ENCODE measurements at regions not wholly inside any gene's neighbourhood (a gene's known extent, or its start where the extent isn't known, plus 50 kb on each side); places are given as distances from the start of the nearest gene placed in this dataset.

DNA sequence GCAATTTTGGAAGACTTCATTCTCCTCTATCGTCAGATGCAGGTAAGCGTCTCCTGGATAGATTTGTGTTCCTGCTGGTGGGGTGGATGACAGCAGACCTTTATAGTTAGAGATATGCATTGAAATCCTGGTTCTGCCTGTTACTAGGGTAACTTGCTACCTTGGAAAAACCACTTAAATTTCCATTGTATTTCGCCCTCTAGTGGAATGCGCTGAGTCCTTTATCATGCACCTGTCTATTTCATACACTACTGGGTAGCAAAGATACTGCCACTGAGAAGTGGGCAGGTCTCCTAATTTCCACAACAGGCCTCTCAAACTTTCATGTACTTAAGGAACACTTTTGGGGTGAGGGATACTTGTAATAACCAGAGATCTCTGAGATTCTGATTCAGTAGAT lies 209.5 kb upstream of the SUCLG2 start:
- DNase-seq, result no peak

DNA sequence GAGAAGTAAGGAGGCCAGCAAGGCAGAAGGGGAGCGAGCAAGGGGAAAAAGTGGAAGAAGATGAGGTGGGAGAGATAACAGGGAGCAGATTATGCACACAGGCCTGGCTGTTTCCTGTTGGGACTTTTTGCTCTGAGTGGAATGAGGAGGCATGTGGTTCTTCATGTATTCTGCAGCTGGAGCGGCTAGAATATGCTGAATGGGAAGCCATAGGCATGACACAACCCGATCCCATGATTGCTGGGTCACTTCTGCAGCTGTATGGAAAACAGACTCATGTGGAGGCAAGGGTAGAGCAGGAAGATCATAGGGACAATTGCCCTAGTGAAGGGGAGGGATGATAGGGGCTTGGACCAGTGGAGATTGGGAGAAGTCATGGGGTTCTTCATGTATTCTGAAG lies 206.0 kb upstream of the SUCLG2 start:
- no peak for DNase-seq

DNA sequence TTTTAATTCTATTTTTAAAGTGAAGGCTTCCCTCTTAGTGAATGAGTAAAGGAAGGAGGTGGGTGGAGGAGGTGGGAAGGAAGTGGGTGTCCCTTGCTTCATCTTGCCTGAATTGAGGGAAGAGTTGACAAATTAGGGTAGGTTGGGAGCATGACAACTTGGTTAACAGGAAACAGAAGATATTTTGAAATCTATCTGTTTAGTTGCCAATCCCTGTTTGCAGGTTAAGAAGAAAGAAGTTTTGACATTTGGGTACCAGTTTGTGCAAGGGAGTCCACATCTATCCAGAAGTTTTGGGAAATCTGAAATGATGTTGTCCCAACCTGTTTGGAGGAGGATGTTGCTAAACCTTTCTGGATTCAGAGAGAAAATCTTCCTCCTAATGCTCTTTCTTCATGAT lies 204.1 kb upstream of the SUCLG2 start:
- no peak for DNase-seq

DNA sequence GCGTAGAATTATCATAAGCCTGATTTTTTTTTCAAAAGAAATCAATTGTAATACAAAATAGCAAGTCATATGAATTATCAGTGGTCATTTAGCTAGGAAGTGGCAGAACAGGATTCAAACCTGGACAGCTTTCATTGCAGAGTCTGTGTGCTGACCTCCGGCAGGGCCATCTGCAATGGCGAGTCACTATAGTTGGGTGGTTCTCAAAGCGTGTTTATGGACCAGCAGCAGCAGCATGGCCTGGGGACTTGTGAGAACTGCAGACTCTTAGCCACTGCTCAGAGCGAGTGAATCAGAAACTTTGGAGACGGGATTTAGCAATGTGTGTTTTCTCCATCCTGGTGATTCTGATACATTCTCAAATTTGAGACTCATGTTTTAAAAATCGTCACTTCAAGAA lies 202.3 kb upstream of the SUCLG2 start:
- no peak for DNase-seq

DNA sequence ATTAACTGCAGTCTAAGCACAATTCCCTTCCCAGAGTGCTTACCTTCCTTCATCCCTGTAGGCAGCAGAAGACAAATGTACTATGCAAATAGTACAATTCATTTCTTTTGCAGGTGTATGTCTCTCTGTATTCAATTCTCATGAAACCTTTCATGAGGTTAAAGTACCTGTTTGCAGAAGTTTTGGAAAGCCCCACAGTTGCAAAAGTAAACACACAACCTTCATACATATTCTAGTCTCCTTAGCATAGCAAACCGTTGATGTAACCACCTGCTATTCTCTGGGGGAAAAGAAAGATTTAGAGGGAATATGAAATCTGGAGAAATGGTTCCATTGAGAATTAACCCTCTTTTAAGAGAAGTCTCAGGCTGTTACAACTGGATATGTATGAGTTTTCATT lies 200.3 kb upstream of the SUCLG2 start:
- no peak for DNase-seq

DNA sequence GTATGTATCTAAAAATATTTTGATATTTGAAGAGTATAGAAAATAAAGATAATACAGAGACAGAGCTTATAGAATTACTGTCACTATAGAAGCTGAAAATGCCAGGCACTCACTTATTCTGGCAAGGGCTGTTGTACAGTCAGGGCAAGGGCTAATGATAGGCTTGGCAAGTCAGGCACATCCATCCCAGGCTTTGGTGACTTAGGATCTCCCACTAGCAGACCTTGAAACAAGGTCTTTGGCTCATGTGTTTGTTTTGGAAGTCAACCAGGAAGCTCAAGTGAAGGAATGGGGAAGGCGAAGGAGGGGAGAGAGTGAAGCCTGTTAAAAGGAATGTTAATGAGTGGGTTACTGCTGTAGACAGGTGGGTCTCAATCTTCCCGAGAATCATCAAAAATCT lies 199.1 kb upstream of the SUCLG2 start:
- no peak for DNase-seq

DNA sequence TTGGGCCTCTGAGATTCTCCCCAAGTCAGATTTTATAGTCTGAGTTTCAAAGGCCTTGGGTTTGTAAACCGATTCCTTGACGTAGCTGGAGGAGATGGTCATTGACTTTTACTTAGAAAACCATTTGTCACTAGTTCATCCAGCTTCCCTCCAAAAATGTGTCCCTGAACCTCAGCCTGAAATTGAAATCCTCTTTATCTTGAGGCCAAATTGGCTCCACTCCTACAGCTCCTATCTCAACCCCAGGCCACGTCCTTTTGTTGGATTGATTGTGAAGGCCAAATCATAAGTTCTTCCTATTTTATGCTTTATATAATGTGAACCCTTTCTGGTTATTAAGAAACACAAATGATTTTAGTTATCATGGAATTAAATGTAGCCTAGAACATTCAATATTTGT lies 193.9 kb upstream of the SUCLG2 start:
- DNase-seq, result no peak

DNA sequence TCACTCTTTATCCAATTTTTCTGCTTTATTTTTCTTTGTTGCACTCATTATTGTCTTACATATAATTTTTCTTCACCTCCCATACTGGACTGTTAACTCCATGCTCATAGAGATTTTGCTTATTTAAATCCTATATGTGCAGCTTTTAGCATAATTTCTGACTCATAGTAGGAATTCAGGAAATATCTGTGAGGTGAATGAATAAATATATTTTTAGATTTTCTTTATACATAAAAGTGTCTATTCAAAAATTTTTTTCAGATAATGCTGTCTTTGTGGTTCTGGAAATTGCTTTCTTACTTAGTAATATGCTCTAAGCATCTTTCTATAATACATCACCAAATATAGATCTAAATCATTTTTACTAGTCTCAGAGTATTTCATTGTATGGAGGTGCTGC lies 191.8 kb upstream of the SUCLG2 start:
- DNase-seq, result no peak

DNA sequence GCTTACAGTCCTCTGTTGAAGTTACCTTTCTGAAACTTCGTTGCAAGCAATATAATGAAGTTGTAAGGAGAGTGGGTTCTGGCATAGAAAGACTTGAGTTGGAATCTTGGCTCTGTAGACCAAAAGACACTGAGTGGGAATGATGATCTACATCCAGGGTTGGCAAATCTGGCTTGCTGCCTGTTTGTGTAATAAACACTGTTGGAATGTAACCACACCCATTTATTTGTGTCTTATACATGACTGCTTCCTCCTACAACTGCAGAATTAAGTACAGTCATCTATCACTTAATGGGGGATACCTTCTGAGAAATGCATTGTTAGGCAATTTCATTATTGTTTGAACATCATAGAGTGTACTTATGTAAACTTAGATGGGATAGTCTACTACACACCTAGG lies 178.4 kb upstream of the SUCLG2 start:
- DNase-seq, result no peak

DNA sequence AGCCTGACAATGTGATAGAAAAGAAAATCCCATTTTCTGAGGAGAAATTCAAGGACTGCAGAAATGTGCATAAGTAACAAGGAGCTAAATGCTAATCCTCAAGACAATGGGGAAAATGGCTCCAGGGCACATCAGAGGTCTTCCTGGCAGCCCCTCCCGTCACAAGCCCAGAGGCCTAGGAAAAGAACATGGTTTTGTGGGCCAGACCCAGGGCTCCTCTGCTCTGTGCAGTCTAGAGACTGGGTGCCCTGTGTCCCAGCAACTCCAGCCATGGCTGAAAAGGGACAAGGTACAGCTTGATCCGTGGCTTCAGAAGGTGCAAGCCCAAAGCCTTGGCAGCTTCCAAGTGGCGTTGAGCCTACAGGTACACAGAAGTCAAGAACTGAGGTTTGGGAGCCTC lies 176.8 kb upstream of the SUCLG2 start:
- DNase-seq, result no peak

DNA sequence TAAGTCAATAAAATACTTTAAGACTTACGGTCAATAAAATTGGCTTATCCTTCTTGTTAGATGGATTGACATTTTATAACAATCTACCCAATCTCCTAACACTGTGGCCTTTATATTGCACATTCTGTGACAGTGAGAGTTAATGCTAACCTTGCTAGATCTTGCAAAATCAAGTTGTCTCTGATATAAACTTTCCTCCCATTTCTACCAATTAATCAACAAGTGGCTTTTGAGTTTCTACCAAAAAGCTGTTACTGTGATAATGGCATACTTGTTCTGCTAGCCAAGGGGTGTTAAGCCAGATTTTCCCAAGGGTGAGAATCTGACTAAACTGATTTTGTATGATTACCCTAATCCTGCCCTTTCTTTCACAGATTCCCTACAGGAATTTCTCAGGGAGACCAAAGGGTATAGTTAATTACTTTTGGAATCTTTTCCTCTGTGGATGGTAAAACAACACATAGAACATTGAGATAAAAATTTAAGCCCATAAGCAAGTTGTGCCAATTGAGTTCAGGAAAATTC lies 174.1 kb upstream of the SUCLG2 start:
- no peak for DNase-seq

DNA sequence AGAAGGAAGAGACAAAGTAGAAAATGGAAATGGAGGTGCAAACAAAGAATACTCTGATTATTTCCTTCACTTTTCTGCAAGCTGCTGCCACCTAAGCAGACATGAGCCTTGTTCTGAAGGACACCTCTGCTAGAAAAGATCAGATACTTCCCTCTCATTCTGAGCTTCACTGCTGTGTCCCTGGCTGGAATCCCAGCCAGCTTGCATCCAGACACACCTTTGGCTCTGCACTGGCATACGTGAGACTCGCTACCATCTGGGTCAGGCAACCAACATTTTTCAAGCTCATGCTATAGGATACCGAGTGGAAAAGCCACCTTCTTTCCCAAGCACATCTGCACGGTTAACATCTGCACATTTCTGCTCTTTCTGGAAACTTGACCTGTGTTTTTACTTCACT lies 166.7 kb upstream of the SUCLG2 start:
- DNase-seq, result no peak

DNA sequence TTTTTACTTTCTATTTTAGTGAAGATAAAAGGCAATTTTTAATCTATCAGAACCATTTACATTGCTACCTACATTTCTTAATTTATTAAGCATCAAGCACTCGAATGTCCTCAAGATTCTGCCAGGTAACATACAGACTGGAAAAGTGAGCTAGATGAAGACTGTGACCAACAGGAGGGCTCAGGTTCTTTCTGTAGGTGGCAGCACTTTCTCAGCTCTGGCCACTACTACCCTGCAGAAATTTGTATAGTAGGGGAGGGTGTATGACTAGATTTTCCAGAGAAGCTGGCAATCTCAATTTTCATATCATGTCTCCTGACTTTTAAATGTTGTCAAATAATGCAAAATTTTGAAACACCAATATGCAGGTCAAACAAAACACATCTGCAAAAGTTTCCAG lies 165.0 kb upstream of the SUCLG2 start:
- no peak for DNase-seq

DNA sequence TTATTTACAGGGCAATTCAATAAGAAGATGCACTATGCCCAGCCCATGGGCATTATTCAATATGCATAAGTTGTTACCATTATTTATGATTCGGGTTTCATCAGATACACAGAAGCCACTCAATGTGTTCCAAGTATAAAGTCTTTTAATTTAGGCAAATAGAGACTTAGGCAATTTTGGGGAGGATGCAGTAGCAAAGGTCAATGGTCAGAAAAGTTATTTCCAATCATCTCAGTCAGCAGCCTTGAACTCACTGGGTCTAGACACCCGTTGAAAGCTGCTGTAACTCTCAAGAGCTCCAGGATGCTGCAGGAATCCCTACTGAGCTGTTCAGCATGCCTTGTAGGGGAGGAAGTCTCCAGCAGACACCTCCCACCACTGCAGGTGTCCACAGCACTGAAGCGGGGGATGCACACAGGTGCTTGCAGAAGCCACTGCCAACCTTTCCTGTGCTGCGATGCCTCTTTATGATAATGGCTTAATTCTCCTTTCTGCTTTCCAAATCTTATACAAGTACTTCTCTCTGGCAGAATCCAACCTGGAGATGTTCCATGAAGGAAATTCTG lies 155.0 kb upstream of the SUCLG2 start:
- no peak for DNase-seq

DNA sequence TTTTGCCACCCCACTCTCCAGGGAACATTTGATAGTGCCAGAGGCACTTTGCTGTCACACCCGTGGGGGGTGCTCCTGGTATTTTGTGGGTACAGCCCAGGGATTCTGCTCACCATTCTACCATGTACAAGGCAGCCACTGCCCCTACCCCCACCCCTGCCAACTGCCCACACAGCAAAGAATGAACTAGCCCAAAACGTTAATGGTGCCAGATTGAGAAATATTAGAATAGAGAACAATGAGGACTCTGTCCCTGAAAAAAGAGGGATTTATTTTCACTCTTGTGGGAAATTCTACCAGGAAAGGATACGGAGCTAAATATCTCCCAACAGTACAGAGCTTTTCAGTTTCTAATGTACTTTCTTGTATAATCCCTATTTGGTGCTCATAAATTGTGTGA lies 154.5 kb upstream of the SUCLG2 start:
- DNase-seq, result no peak

DNA sequence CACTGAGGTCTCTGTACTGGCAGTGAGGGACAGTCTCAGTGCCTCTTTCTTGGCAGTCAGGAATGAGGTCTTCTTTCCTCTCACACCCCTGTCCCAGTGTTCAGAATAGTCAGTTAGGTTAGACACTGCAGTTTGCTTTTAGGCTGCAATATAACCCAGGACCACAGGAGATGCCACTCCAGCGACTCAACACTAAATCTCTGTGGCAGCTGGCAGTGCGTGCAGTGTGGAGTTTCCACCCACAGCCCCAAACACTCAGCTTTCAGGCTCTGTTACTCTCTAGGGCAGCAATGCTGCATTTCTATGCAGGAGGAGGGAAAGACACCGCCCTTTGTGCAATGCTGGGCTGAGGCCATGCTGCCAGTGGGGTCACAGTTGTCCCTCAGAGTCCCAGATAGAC lies 150.2 kb upstream of the SUCLG2 start:
- DNase-seq, result no peak

DNA sequence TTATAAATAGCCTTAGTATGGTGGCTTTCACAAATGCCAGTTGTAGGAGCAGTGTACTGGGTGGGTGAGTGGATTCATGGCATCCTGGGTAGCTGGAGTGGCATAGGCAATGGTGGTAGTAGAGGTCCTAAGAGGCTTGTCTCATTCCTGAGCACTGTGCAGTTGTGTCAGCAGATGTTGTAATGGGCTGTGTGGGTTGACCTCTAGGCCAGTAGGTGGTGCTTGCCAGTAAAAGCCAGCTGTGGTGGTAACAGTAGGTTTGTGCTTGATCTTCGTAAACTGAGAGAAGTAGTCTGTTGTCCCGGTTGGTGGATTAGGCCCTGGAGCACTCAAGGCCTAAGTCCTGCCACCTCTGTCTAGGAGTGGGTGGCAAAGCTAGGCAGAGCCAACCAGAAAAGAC lies 149.7 kb upstream of the SUCLG2 start:
- DNase-seq, result no peak

DNA sequence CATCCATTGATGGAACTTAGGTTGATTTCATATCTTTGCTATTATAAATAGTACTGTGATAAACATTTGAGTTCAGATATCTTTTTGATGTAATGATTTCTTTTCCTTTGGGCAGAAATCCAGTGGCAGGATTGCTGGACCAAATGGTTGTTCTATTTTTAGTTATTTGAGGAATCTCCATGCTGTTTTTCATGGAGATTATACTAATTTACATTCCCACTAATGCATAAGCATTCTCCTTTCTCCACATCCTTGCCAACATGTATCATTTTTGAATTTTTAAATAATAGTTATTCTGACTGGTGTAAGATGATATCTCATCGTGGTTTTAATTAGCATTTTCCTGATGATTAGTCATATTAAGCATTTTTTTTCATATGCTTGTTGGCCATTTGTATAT lies 144.0 kb upstream of the SUCLG2 start:
- no peak for DNase-seq

DNA sequence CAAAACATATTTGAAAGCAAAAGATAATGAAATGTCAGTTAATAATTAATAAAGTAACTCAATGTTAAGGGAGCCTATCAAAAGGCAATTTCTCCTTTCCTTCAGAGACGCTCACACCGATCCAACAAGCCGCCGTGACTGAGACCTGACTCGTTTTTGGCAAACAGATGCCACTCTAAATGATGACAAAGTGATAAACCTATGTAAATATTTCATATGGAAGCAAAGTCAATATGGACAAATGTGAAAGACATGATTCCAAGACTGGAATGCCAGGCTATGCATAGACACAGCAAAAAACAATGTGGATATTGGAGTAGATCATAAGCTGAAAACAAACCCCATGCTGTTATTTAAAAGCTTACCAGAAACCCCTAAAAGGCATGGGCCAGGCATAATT lies 137.2 kb upstream of the SUCLG2 start:
- no peak for DNase-seq

DNA sequence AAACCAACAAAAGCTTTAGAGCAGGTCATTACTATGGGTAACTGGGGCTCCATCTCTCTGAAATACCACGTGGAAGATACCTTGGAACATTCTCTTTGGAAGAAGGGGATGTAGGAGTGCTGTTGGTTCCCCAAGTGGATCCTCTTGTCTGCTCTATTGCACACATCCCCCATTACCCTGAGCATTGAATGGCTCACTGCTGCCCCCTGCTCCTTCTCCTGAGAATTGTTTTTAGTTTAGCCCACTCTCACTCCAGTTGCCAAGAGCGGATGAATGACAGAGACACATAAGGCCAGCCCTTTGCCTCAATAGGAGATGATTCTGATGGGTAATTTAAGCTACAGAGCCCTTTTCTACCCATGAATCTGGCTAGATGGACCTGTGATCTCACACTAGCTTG lies 135.6 kb upstream of the SUCLG2 start:
- no peak for DNase-seq

DNA sequence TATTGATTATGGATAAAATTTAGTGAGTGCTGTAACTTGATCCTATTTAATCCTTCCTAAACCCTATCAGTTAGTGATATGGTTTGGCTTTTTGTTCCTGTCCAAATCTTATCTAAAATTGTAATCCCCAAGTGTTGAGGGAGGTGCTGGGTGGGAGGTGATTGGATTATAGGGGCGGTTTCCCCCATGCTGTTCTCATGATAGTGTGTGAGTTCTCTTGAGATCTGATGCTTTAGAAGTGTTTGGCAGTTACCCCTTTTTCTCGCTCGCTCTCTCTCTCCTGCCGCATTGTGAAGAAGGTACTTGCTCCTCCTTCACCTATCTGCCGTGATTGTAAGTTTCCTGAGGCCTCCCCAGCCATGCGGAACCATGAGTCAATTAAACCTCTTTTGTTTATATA lies 134.0 kb upstream of the SUCLG2 start:
- DNase-seq, result no peak

DNA sequence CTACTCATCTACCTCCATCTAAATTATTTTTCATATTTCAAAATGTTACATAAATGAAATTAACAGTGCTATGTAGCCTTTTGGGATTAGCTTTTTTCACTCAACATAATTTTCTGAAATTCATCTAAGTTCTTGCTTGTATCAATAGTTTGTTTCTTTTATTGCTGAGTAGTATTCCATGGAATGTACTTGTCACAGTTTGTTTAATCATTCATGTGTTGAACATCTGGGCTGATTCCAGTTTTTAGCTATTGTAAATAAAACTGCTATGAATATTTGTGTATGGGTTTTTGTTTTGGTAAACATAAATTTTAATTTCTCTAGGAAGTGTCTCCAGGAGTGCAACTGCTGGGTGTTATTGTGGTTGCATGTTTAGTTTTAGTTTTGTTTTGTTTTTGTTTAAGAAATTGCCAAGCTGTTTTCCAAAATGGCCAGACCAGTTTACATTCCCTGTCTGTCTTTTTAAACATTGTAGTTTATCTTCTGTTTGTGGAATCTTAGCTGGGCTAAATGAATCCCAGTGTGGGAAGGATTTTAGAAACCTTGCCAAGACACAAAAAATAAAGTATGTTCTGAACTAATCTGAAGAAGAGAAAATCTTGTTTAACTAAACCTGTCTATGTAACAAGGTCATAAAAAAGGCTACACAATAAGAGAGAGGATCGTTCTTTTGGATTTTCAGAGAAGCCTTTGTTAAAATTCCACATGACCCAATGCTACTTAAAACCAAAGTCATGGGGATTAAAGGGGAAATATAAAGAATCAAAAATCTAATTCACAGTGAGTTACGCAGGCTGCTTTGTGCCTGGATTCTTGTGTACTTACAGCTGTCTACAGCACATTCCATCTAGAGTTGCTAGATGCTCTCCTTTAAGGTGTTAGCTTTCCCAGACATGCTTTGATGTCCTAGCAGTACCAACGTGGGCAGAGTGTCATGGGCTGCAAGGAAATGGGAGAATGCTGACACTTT lies 129.2 kb upstream of the SUCLG2 start:
- no peak for DNase-seq

DNA sequence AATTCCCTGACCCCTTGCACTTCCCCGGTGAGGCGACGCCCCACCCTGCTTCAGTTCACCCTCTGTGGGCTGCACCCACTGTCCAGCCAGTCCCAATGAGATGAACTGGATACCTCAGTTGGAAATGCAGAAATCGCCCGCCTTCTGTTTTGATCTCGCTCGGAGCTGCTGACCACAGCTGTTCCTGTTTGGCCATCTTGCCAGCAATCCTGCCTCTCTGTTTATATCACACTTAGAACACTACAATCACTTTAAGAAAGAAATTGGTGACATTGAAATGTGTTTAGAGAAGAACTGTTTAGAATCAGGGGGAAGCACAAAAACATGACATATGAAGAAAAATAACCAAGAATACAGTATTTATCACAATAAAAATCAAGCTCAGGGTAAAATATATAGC lies 127.5 kb upstream of the SUCLG2 start:
- DNase-seq, result no peak

DNA sequence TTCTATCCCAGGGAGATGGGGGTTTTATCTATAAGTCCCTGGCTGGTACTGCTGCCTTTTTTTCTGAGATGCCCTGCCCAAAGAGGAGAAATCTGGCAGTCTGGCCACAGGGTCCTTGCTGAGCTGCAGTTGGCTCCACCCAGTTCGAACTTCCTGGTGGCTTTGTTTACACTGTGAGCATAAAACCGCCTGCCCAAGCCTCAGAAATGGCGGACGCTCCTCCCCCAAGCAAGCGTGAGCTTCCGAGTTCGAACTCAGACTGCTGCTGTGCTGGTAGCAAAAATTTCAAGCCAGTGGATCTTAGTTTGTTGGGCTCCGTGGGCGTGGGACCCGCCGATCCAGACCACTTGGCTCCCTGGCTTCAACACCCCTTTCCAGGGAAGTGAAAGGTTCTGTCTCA lies 126.8 kb upstream of the SUCLG2 start:
- DNase-seq, result no peak

DNA sequence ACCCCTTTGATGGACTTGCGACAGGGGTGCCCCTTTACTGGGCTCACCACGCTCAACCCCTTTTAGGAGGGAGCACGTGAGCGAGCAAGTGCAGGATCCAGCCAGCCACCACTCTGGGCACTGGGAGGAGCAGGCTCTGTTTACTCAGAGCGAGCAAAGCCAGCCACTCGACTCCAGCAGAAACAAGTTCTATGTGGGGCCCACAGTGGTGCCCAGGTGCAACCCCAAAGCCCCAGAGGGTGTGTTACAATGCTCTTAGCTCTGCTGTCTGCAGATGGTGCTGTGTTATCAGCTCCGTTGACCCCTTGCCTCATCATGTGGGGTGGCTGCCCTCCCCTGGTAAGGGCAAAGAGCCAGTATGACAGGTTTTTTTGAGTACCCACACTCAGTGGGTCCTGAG lies 120.3 kb upstream of the SUCLG2 start:
- DNase-seq, result no peak
